Vagina (tissue), 2 donors: ENCODE measurements at regions not wholly inside any gene's neighbourhood (a gene's known extent, or its start where the extent isn't known, plus 50 kb on each side); places are given as distances from the start of the nearest gene placed in this dataset.

Source experiments
- DNase-seq, 2 donors: peaks; one replicate each; pipeline ENCODE4 v3.0.0-alpha.2; 2017; ENCODE audit errors: extremely low spot score in 2 of 2
- H3K27ac ChIP-seq: fragments of 200-600 bp; sonication (generic); one replicate; pipeline ENCODE4 v1.5.1; 2019
- H3K27me3 ChIP-seq: fragments of 200-600 bp; sonication (generic); one replicate; pipeline ENCODE4 v1.5.1; 2019
- H3K36me3 ChIP-seq, 2 donors: fragments of 200-600 bp; sonication (generic); one replicate each; pipeline ENCODE4 v1.5.1; 2017 to 2019
- H3K4me1 ChIP-seq: fragments of 200-600 bp; sonication (generic); one replicate; pipeline ENCODE4 v1.5.1; 2019
- H3K4me3 ChIP-seq, 2 donors: fragments of 200-600 bp; sonication (generic); 1 replicate in 1 of 2; 2 replicates in 1 of 2; pipeline ENCODE4 v1.5.1; 2016 to 2019
- H3K9me3 ChIP-seq: fragments of 200-600 bp; sonication (generic); one replicate; pipeline ENCODE4 v1.5.1; 2019
- POLR2A ChIP-seq, 2 donors: fragments of 450-650 bp; IDR thresholded peaks; one replicate each; pipeline ENCODE4 v1.6.1; 2017; ENCODE audit warnings: antibody characterized with exemption in 2 of 2, mild to moderate bottlenecking in 2 of 2, moderate library complexity in 2 of 2
- POLR2AphosphoS5 ChIP-seq, 2 donors: sonication (generic); formaldehyde crosslinking; IDR thresholded peaks; one replicate each; pipeline ENCODE4 v1.9.0; 2017; ENCODE audit warnings: antibody characterized with exemption in 2 of 2, mild to moderate bottlenecking in 2 of 2, low read depth in 1 of 2; ENCODE audit not compliant: insufficient read depth in 1 of 2
- intact Hi-C: fragments of 100-400 bp; cut with DNase I; formaldehyde crosslinking; loops from one replicate; pipeline ENCODE4 v1.15.1; 2023
- TF ChIP-seq, protein P1 (sequence below), 3 experiments: fragments of 450-650 bp in 2 of 3; fragments of 200-600 bp in 1 of 3; sonication (generic) in 1 of 3; IDR thresholded peaks; one replicate each; pipeline ENCODE4 v1.5.1; 2017 to 2019; ENCODE audit warnings: antibody characterized with exemption in 3 of 3, mild to moderate bottlenecking in 2 of 3, moderate library complexity in 2 of 3

GRCh38 chr7:45486575-45486974 is 87.6 kb upstream of the ADCY1 start:
- TF ChIP-seq POLR2A (IDR thresholded peaks at IDR 0.05): no peak
- TF ChIP-seq, protein P1, sequence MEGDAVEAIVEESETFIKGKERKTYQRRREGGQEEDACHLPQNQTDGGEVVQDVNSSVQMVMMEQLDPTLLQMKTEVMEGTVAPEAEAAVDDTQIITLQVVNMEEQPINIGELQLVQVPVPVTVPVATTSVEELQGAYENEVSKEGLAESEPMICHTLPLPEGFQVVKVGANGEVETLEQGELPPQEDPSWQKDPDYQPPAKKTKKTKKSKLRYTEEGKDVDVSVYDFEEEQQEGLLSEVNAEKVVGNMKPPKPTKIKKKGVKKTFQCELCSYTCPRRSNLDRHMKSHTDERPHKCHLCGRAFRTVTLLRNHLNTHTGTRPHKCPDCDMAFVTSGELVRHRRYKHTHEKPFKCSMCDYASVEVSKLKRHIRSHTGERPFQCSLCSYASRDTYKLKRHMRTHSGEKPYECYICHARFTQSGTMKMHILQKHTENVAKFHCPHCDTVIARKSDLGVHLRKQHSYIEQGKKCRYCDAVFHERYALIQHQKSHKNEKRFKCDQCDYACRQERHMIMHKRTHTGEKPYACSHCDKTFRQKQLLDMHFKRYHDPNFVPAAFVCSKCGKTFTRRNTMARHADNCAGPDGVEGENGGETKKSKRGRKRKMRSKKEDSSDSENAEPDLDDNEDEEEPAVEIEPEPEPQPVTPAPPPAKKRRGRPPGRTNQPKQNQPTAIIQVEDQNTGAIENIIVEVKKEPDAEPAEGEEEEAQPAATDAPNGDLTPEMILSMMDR (IDR thresholded peaks at IDR 0.05): no peak
- TF ChIP-seq POLR2AphosphoS5 (IDR thresholded peaks at IDR 0.05; ENCODE audit: insufficient read depth in 1 of 2, low read depth in 1 of 2): no peak
- no peak overlapping the region for H3K27ac ChIP-seq
- H3K27me3 ChIP-seq: no peaks in the 10 kb centered on the region
- H3K4me3 ChIP-seq: no peak overlapping the region
- intact Hi-C loops: no loop called here
- H3K9me3 ChIP-seq: no peaks in the 10 kb centered on the region
- H3K36me3 ChIP-seq: no peaks in the 10 kb centered on the region
- no peak for DNase-seq
- no peaks in the 10 kb centered on the region for H3K4me1 ChIP-seq

- intact Hi-C loops: no loop called here
- Histone ChIP-seq H3K9me3 (no peaks in the 10 kb centered on the region), H3K27ac (no peak overlapping the region), H3K27me3 (no peaks in the 10 kb centered on the region), H3K4me3 (no peak overlapping the region), H3K36me3 (no peaks in the 10 kb centered on the region), H3K4me1 (no peaks in the 10 kb centered on the region)
- TF ChIP-seq POLR2A (IDR thresholded peaks at IDR 0.05): no peak
- TF ChIP-seq, protein P1 (IDR thresholded peaks at IDR 0.05): no peak
- no peak for TF ChIP-seq POLR2AphosphoS5 (IDR thresholded peaks at IDR 0.05; ENCODE audit: insufficient read depth in 1 of 2, low read depth in 1 of 2)
- DNase-seq: no peak
Measured at GRCh38 chr7:45494885-45495284, 79.3 kb upstream of the ADCY1 start.

DNA sequence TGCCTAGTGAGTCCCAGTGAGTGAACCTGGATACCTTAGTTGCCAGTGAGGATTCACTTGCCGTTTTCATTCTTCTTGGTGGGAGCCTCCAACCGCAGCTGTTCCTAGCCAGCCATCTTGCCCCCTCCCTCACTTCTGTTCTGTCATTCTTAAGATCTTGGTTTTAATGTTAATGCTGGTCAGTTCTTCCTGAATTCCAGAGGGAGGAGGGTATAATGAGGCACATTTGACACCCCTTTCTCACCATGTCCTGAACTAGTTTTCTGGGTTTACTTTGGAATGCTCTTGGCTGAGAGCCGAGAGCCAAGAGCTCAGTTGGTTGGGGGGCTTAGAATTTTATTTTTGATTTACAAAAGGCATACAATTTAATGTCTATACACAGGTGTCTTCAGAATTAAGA is 78.5 kb upstream of the ADCY1 start:
- Histone ChIP-seq H3K27ac (no peak overlapping the region), H3K9me3 (no peaks in the 10 kb centered on the region), H3K4me3 (no peak overlapping the region), H3K4me1 (no peaks in the 10 kb centered on the region), H3K27me3 (no peaks in the 10 kb centered on the region), H3K36me3 (no peaks in the 10 kb centered on the region)
- no peak for DNase-seq
- TF ChIP-seq POLR2A (IDR thresholded peaks at IDR 0.05) (no peak), POLR2AphosphoS5 (IDR thresholded peaks at IDR 0.05; ENCODE audit: insufficient read depth in 1 of 2, low read depth in 1 of 2) (no peak)
- TF ChIP-seq, protein P1 (IDR thresholded peaks at IDR 0.05): no peak
- intact Hi-C loops: no loop called here

- TF ChIP-seq POLR2A (IDR thresholded peaks at IDR 0.05) (no peak), POLR2AphosphoS5 (IDR thresholded peaks at IDR 0.05; ENCODE audit: insufficient read depth in 1 of 2, low read depth in 1 of 2) (no peak)
- TF ChIP-seq, protein P1 (IDR thresholded peaks at IDR 0.05): no peak
- Histone ChIP-seq H3K27ac (no peak overlapping the region), H3K27me3 (no peaks in the 10 kb centered on the region), H3K9me3 (no peaks in the 10 kb centered on the region), H3K4me1 (no peaks in the 10 kb centered on the region), H3K4me3 (no peak overlapping the region), H3K36me3 (no peaks in the 10 kb centered on the region)
- intact Hi-C loops: no loop called here
- DNase-seq: no peak
Measured at GRCh38 chr7:45500257-45500656, 73.9 kb upstream of the ADCY1 start.

DNA sequence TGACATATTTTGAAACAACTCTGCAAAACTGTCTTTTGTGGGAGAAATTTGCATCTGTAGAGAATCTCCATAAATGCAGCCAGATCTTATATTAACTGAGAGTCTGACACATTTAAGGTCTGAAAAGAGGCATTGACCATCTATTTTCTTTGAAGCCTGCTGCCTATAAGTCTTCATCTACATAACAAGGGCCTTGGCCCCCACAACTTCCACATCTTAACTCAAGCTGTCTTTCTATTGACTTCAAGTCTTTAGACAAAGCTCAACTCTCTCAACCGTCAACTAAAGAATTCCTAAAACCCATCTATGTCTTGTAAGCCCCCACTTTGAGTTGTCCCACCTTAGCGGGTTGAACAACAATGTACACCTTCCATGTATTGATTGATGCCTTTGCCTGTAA is 72.4 kb upstream of the ADCY1 start:
- no peak for TF ChIP-seq POLR2A (IDR thresholded peaks at IDR 0.05)
- TF ChIP-seq, protein P1 (IDR thresholded peaks at IDR 0.05): no peak
- TF ChIP-seq POLR2AphosphoS5 (IDR thresholded peaks at IDR 0.05; ENCODE audit: insufficient read depth in 1 of 2, low read depth in 1 of 2): no peak
- no peak overlapping the region for H3K27ac ChIP-seq
- H3K27me3 ChIP-seq: no peaks in the 10 kb centered on the region
- H3K4me1 ChIP-seq: no peaks in the 10 kb centered on the region
- no peak for DNase-seq
- H3K4me3 ChIP-seq: no peak overlapping the region
- intact Hi-C loops: no loop called here
- no peaks in the 10 kb centered on the region for H3K36me3 ChIP-seq
- no peaks in the 10 kb centered on the region for H3K9me3 ChIP-seq
